Upper lobe of right lung (tissue), 1 donor: ENCODE measurements at regions not wholly inside any gene's neighbourhood (a gene's known extent, or its start where the extent isn't known, plus 50 kb on each side); places are given as distances from the start of the nearest gene placed in this dataset.

Experiments
- ATAC-seq: fragments of 200-7000 bp; cut with Tn5 transposase; one replicate; pipeline ENCODE4 v1.9.1; 2020; ENCODE audit warnings: mild to moderate bottlenecking, moderate library complexity
- DNase-seq: peaks from one replicate; pipeline ENCODE4 v3.0.0-alpha.2; 2020
- H3K27ac ChIP-seq: fragments of 200-600 bp; one replicate; pipeline ENCODE4 v1.8.0; 2022
- H3K27me3 ChIP-seq: fragments of 200-600 bp; one replicate; pipeline ENCODE4 v1.8.0; 2022; ENCODE audit warnings: mild to moderate bottlenecking
- H3K36me3 ChIP-seq: fragments of 200-600 bp; one replicate; pipeline ENCODE4 v1.8.0; 2022
- H3K4me1 ChIP-seq: fragments of 200-600 bp; one replicate; pipeline ENCODE4 v1.8.0; 2022
- H3K4me3 ChIP-seq: fragments of 200-600 bp; one replicate; pipeline ENCODE4 v1.8.0; 2022; ENCODE audit warnings: mild to moderate bottlenecking
- H3K9me3 ChIP-seq: fragments of 200-600 bp; one replicate; pipeline ENCODE4 v1.8.0; 2022
- intact Hi-C: fragments of 100-400 bp; cut with DNase I; formaldehyde crosslinking; loops from one replicate; pipeline ENCODE4 v1.11.0; 2022
- TF ChIP-seq, protein P1 (sequence below): fragments of 200-600 bp; IDR thresholded peaks from one replicate; pipeline ENCODE4 v1.8.0; 2022; ENCODE audit warnings: antibody characterized with exemption
- donor health status: DM: no; HTN: yes; CAD: no; lungs with severe emphysema.

DNA sequence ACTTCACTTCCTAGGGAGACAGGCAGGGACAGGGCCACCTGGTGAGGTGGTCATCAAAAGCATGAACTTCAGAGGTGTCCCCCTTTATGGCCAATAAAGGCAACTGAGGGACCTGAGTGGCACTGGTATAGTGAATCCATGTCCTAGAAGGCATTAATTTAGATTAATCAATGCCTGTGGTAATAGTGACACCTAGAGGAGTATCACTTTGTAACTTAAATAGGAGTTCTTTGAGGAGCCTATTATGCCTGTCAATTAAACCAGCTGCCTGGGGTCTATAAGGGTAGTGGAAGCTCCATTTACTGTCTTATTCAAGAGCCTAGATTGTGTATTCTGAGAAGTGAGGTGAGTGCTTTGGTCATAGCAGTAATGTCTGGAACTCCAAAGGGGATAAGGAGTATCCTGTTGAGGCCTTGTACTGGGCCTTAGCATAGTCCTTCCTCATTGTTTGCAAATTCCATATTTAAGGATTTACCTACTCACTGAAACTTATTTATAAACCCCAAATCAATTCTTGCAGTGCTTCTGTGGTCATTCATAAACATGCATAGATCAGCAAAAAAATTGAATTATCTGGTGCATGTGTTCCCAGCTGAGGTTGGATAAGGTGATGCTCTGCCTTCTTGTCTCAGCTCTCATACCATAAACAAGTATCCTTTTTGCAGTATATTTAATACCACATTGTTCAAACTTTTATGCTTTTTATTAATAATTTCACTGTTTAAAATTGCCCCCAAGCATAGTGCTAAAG is 213.8 kb upstream of the RADX start:
- DNase-seq (no peak), ATAC-seq (no peak)
- no peaks in the 10 kb centered on the region for H3K36me3 ChIP-seq
- no peaks in the 10 kb centered on the region for H3K4me1 ChIP-seq
- intact Hi-C loops, result no loop called here
- no peaks in the 10 kb centered on the region for H3K27me3 ChIP-seq
- no peaks in the 10 kb centered on the region for H3K9me3 ChIP-seq
- H3K27ac ChIP-seq, result no peak overlapping the region
- TF ChIP-seq, protein P1, sequence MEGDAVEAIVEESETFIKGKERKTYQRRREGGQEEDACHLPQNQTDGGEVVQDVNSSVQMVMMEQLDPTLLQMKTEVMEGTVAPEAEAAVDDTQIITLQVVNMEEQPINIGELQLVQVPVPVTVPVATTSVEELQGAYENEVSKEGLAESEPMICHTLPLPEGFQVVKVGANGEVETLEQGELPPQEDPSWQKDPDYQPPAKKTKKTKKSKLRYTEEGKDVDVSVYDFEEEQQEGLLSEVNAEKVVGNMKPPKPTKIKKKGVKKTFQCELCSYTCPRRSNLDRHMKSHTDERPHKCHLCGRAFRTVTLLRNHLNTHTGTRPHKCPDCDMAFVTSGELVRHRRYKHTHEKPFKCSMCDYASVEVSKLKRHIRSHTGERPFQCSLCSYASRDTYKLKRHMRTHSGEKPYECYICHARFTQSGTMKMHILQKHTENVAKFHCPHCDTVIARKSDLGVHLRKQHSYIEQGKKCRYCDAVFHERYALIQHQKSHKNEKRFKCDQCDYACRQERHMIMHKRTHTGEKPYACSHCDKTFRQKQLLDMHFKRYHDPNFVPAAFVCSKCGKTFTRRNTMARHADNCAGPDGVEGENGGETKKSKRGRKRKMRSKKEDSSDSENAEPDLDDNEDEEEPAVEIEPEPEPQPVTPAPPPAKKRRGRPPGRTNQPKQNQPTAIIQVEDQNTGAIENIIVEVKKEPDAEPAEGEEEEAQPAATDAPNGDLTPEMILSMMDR, result peak; percentile 6
- no peak overlapping the region for H3K4me3 ChIP-seq

DNA sequence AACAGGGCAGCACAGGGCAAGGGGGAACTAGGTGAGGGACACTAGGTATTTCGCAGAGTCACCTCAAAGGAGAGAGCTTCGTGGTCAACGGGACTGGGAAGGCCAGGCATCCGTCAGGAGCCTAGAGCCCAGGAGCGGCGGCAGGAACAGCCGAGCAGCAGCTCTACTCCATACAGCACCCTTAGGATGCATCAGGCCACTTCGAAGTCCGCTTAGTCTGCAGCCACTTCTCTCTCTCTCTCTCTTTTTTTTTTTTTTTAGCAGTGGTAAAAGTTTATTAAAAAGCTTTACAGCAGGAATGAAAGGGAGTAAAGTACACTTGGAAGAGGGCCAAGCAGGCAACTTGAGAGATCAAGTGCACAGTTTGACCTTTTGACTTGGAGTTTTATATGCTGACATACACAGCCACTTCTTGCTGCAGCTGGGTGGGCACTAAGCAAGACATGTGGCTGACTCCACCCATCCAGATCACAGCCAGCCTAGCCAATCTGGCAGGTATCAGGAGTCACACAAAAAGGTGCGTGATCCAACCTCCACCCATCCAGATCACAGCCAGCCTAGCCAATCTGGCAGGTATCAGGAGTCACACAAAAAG is 209.7 kb upstream of the RADX start:
- Histone ChIP-seq H3K27ac (no peak overlapping the region), H3K4me3 (no peak overlapping the region), H3K9me3 (no peaks in the 10 kb centered on the region), H3K27me3 (no peaks in the 10 kb centered on the region), H3K36me3 (no peaks in the 10 kb centered on the region), H3K4me1 (no peaks in the 10 kb centered on the region)
- intact Hi-C loops, result no loop called here
- ATAC-seq (no peak), DNase-seq (no peak)
- TF ChIP-seq, protein P1, result no peak

DNA sequence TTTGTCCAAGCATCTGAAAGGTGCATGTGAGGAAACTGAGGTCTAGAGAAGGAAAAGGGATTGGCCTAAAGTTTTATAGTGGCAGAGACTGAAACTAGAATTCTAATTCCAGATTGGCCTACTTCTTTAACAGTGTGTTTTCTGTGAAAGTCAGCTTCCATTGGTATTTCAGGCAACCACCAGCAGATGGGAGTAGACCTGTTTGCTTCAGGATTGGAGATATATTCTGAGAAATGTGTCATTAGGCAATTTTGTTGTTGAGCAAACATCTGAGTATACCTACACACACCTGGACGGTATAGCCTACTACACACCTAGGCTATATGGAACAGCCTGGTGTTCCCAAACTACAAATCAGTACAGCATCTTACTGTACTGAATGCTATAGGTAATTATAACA is 207.3 kb upstream of the RADX start:
- H3K4me1 ChIP-seq, result no peaks in the 10 kb centered on the region
- intact Hi-C loops, result no loop called here
- H3K9me3 ChIP-seq, result no peaks in the 10 kb centered on the region
- ATAC-seq (no peak), DNase-seq (no peak)
- TF ChIP-seq, protein P1, result no peak
- H3K36me3 ChIP-seq, result no peaks in the 10 kb centered on the region
- no peaks in the 10 kb centered on the region for H3K27me3 ChIP-seq
- H3K4me3 ChIP-seq, result no peak overlapping the region
- H3K27ac ChIP-seq, result no peak overlapping the region

DNA sequence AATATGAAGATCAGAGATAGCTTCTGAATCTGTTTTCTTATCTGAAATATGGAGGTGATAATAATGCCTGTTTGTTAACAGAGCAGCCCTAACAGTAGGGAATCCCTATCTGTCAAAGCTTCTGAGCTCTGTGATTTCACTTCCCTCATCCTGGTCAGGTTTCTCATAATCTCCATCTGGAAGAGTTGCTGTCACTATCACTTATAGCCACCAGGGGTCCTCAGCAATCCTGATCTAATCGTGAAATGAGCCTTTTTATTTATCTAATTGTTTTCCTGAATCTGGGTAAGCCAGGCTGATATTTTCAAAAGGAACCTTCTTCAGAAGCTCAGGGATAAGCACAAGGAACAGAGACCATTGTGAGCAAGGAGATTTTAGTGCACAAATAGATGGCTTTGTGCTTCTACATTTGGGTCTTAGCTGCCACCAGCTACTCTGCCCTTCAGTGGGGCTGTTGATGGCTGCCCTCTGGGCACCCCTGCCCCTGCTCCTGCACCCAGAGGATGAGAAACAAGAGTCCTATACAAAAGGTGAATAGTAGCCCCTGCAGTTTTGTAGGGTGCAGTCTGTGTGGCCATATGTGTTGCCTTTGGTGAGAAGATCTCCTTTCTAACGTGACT is 196.4 kb upstream of the RADX start:
- TF ChIP-seq, protein P1, result peak; percentile 50
- no peaks in the 10 kb centered on the region for H3K9me3 ChIP-seq
- no peak for DNase-seq
- no peaks in the 10 kb centered on the region for H3K36me3 ChIP-seq
- ATAC-seq, result peak; percentile 40
- H3K4me3 ChIP-seq, result no peak overlapping the region
- no peaks in the 10 kb centered on the region for H3K27me3 ChIP-seq
- H3K4me1 ChIP-seq, result no peaks in the 10 kb centered on the region
- intact Hi-C loops, result no loop called here
- H3K27ac ChIP-seq, result no peak overlapping the region

DNA sequence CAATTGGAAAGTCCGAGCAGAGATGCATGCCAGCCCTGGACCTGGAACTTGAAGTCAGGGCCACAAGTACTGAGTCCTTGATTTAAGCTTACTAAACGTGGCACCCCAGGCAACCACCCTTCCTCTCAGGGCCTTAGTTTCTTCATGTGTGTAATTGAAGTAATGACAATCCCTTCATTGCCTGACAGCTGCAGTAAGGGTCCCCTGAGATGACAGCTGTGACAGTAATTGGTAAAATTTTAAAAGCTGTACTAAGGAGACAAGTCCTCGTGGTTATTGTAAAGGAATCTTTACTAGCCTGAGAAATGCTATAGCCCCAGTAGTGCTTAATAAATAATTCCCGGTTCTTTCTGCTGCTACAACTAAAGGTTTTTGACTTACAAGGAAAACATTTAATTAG is 175.1 kb upstream of the RADX start:
- Histone ChIP-seq H3K4me3 (no peak overlapping the region), H3K27me3 (no peaks in the 10 kb centered on the region), H3K9me3 (no peaks in the 10 kb centered on the region), H3K27ac (no peak overlapping the region), H3K36me3 (no peaks in the 10 kb centered on the region), H3K4me1 (no peaks in the 10 kb centered on the region)
- ATAC-seq (no peak), DNase-seq (no peak)
- intact Hi-C loops, result no loop called here
- TF ChIP-seq, protein P1, result no peak
